ENCODE measurements at regions not wholly inside any gene's neighbourhood (a gene's known extent, or its start where the extent isn't known, plus 50 kb on each side); places are given as distances from the start of the nearest gene placed in this dataset.

GRCh38 chr10:128895473-128895872 is 571.6 kb upstream of the MGMT start:
- no peak for TF ChIP-seq CTCF (conservative IDR thresholded peaks at IDR 0.05)
- H3K27ac ChIP-seq, result no peak overlapping the region

DNA sequence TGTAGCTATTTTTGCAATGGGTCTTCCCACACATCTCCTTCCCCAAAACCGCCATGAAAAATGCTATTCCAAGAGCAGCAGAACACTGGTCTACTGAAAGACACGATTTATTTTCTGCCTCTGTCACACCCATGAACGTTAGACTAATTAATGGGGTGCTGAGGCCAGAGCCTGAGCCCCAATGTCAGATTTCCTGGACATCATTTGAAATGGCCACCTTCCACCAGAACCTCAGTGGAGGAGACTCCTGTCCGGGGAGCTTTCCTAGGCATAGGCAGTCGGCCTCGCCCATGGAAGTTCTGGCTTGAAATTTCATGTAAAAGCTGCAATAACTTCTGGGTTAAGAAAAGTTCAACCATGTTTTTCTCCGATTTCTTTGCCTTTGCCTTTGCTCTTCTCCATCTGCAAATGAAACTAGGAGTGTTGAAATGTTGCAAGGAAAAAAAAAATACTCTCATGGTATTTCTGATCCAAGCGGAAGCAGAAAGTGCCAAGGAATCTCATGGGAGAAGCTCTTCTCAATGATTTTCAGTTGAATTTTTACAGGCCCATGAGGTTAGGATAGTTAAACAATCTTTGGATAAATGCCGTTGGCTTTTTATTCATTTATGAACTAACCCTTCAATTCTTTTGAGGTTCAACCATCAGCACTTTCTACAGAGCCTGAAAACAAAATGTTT is 570.8 kb upstream of the MGMT start:
- no peak for TF ChIP-seq CTCF (conservative IDR thresholded peaks at IDR 0.05)
- no peak overlapping the region for H3K27ac ChIP-seq

DNA sequence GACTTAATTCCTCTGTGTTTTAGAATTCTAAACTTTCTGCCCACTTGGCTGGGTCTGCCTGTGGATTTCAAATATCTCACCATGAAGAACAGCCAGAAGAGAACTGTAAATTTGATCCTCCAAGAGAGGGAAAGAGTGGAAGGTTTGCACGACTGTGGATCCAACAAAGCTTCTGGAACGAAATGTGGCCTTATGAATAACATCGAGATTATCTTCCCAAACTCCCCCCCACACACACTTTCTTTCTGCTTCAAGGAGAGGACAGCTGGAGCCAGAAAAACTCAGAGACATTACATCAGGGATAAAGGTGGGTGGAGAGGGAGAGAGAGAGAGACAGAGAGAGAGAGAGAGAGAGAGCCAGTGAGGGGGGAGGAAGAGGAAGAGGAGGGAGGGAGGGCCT is 570.1 kb upstream of the MGMT start:
- no peak for TF ChIP-seq CTCF (conservative IDR thresholded peaks at IDR 0.05)
- no peak overlapping the region for H3K27ac ChIP-seq

GRCh38 chr10:128897401-128898129 is 569.5 kb upstream of the MGMT start:
- no peak overlapping the region for H3K27ac ChIP-seq
- no peak for TF ChIP-seq CTCF (conservative IDR thresholded peaks at IDR 0.05)

GRCh38 chr10:128898133-128898915 is 568.7 kb upstream of the MGMT start:
- TF ChIP-seq CTCF (conservative IDR thresholded peaks at IDR 0.05), result no peak
- H3K27ac ChIP-seq, result no peak overlapping the region

- H3K27ac ChIP-seq, result no peak overlapping the region
- TF ChIP-seq CTCF (conservative IDR thresholded peaks at IDR 0.05), result no peak
Observed at GRCh38 chr10:128898916-128899195, 568.2 kb upstream of the MGMT start.

GRCh38 chr10:128900456-128900855 is 566.6 kb upstream of the MGMT start:
- H3K27ac ChIP-seq, result no peak overlapping the region
- no peak for TF ChIP-seq CTCF (conservative IDR thresholded peaks at IDR 0.05)
